Duodenal mucosa (tissue), 2 donors: ENCODE measurements at regions not wholly inside any gene's neighbourhood (a gene's known extent, or its start where the extent isn't known, plus 50 kb on each side); places are given as distances from the start of the nearest gene placed in this dataset.

ENCODE experiments used
- H3K27ac ChIP-seq: one replicate; pipeline ENCODE4 v1.7.0; 2013; ENCODE audit warnings: low read depth, low read length
- H3K27me3 ChIP-seq, 2 donors: one replicate each; pipeline ENCODE4 v1.7.0; 2013; ENCODE audit warnings: low read length in 2 of 2, control low read depth in 1 of 2; ENCODE audit not compliant: insufficient read depth in 2 of 2, control insufficient read depth in 1 of 2
- H3K36me3 ChIP-seq, 2 donors: one replicate each; pipeline ENCODE4 v1.7.0; 2013; ENCODE audit warnings: low read length in 2 of 2, control low read depth in 1 of 2; ENCODE audit not compliant: insufficient read depth in 2 of 2, control insufficient read depth in 1 of 2
- H3K4me1 ChIP-seq, 2 donors: one replicate each; pipeline ENCODE4 v1.7.0; 2013; ENCODE audit warnings: low read length in 2 of 2, control low read depth in 1 of 2; ENCODE audit not compliant: insufficient read depth in 2 of 2, control insufficient read depth in 1 of 2
- H3K4me3 ChIP-seq, 2 donors: one replicate each; pipeline ENCODE4 v1.7.0; 2013; ENCODE audit warnings: low read length in 2 of 2, low read depth in 1 of 2
- H3K9ac ChIP-seq, 2 donors: one replicate each; pipeline ENCODE4 v1.7.0; 2013; ENCODE audit warnings: low read length in 2 of 2, low read depth in 1 of 2
- H3K9me3 ChIP-seq, 2 donors: one replicate each; pipeline ENCODE4 v1.7.0; 2013; ENCODE audit warnings: low read length in 2 of 2, control low read depth in 1 of 2; ENCODE audit not compliant: control insufficient read depth in 1 of 2

- Histone ChIP-seq H3K36me3 (no peaks in the 10 kb centered on the region), H3K27ac (no peak overlapping the region), H3K27me3 (no peaks in the 10 kb centered on the region), H3K9me3 (no peaks in the 10 kb centered on the region), H3K4me1 (no peaks in the 10 kb centered on the region), H3K9ac (no peak overlapping the region), H3K4me3 (no peak overlapping the region)
Measured at GRCh38 chr4:114226179-114226578, 246.7 kb upstream of the ARSJ start.

- Histone ChIP-seq H3K36me3 (no peaks in the 10 kb centered on the region), H3K27ac (no peak overlapping the region), H3K27me3 (no peaks in the 10 kb centered on the region), H3K4me3 (no peak overlapping the region), H3K4me1 (no peaks in the 10 kb centered on the region), H3K9ac (no peak overlapping the region), H3K9me3 (no peaks in the 10 kb centered on the region)
Measured at GRCh38 chr4:114226968-114227760, 247.7 kb upstream of the ARSJ start.

- Histone ChIP-seq H3K9me3 (no peaks in the 10 kb centered on the region), H3K27ac (no peak overlapping the region), H3K36me3 (no peaks in the 10 kb centered on the region), H3K9ac (no peak overlapping the region), H3K4me3 (no peak overlapping the region), H3K4me1 (no peaks in the 10 kb centered on the region), H3K27me3 (no peaks in the 10 kb centered on the region)
Measured at GRCh38 chr4:114229706-114230105, 250.3 kb upstream of the ARSJ start.

- H3K27ac ChIP-seq, result no peak overlapping the region
- no peaks in the 10 kb centered on the region for H3K9me3 ChIP-seq
- H3K27me3 ChIP-seq, result no peaks in the 10 kb centered on the region
- H3K36me3 ChIP-seq, result no peaks in the 10 kb centered on the region
- no peak overlapping the region for H3K4me3 ChIP-seq
- H3K4me1 ChIP-seq, result no peaks in the 10 kb centered on the region
- no peak overlapping the region for H3K9ac ChIP-seq
Measured at GRCh38 chr4:114236171-114236769, 256.8 kb upstream of the ARSJ start.

GRCh38 chr4:114237997-114238396 is 258.6 kb upstream of the ARSJ start:
- H3K27me3 ChIP-seq, result no peaks in the 10 kb centered on the region
- no peaks in the 10 kb centered on the region for H3K9me3 ChIP-seq
- H3K4me1 ChIP-seq, result no peaks in the 10 kb centered on the region
- H3K4me3 ChIP-seq, result no peak overlapping the region
- no peaks in the 10 kb centered on the region for H3K36me3 ChIP-seq
- H3K27ac ChIP-seq, result no peak overlapping the region
- H3K9ac ChIP-seq, result no peak overlapping the region

- H3K9ac ChIP-seq, result no peak overlapping the region
- no peak overlapping the region for H3K4me3 ChIP-seq
- H3K27ac ChIP-seq, result no peak overlapping the region
- H3K9me3 ChIP-seq, result no peaks in the 10 kb centered on the region
- H3K36me3 ChIP-seq, result no peaks in the 10 kb centered on the region
- H3K27me3 ChIP-seq, result no peaks in the 10 kb centered on the region
- H3K4me1 ChIP-seq, result no peaks in the 10 kb centered on the region
Measured at GRCh38 chr4:114249561-114249960, 270.1 kb upstream of the ARSJ start.

GRCh38 chr4:114249976-114250375 is 270.5 kb upstream of the ARSJ start:
- Histone ChIP-seq H3K27me3 (no peaks in the 10 kb centered on the region), H3K36me3 (no peaks in the 10 kb centered on the region), H3K9me3 (no peaks in the 10 kb centered on the region), H3K9ac (no peak overlapping the region), H3K4me3 (no peak overlapping the region), H3K27ac (no peak overlapping the region), H3K4me1 (no peaks in the 10 kb centered on the region)

- H3K36me3 ChIP-seq, result no peaks in the 10 kb centered on the region
- no peak overlapping the region for H3K4me3 ChIP-seq
- H3K9ac ChIP-seq, result no peak overlapping the region
- H3K9me3 ChIP-seq, result no peaks in the 10 kb centered on the region
- H3K27me3 ChIP-seq, result no peaks in the 10 kb centered on the region
- H3K27ac ChIP-seq, result no peak overlapping the region
- no peaks in the 10 kb centered on the region for H3K4me1 ChIP-seq
Measured at GRCh38 chr4:114250439-114250891, 271.0 kb upstream of the ARSJ start.

GRCh38 chr4:114251020-114251419 is 271.6 kb upstream of the ARSJ start:
- no peak overlapping the region for H3K27ac ChIP-seq
- H3K9ac ChIP-seq, result no peak overlapping the region
- H3K4me3 ChIP-seq, result no peak overlapping the region
- no peaks in the 10 kb centered on the region for H3K27me3 ChIP-seq
- no peaks in the 10 kb centered on the region for H3K36me3 ChIP-seq
- no peaks in the 10 kb centered on the region for H3K4me1 ChIP-seq
- H3K9me3 ChIP-seq, result no peaks in the 10 kb centered on the region

GRCh38 chr4:114252499-114252898 is 273.1 kb upstream of the ARSJ start:
- Histone ChIP-seq H3K27ac (no peak overlapping the region), H3K36me3 (no peaks in the 10 kb centered on the region), H3K27me3 (no peaks in the 10 kb centered on the region), H3K9ac (no peak overlapping the region), H3K4me1 (no peaks in the 10 kb centered on the region), H3K4me3 (no peak overlapping the region), H3K9me3 (no peaks in the 10 kb centered on the region)
